ENCODE measurements at regions not wholly inside any gene's neighbourhood (a gene's known extent, or its start where the extent isn't known, plus 50 kb on each side); places are given as distances from the start of the nearest gene placed in this dataset.

GRCh38 chr2:139369423-139370409 lies 589.5 kb upstream of the NXPH2 start:
- H3K36me3 Mint-ChIP-seq: no peaks in the 10 kb centered on the region
- H3K27me3 Mint-ChIP-seq: no peaks in the 10 kb centered on the region
- no peak overlapping the region for H3K27ac Mint-ChIP-seq
- no peak overlapping the region for H3K4me3 Mint-ChIP-seq
- peaks cover 2 to 18% (median 9%) of the 10 kb centered on the region in 9 donors for H3K9me3 Mint-ChIP-seq
- ATAC-seq: no peak
- no peak for DNase-seq
- POLR2A ChIA-PET: no interaction called here
- no peaks in the 10 kb centered on the region for H3K4me1 Mint-ChIP-seq

GRCh38 chr2:139367416-139367815 lies 587.2 kb upstream of the NXPH2 start:
- Mint-ChIP-seq H3K27me3 (no peaks in the 10 kb centered on the region), H3K4me1 (no peaks in the 10 kb centered on the region), H3K27ac (no peak overlapping the region), H3K36me3 (no peaks in the 10 kb centered on the region), H3K9me3 (peaks cover 2 to 32% (median 9%) of the 10 kb centered on the region in 9 donors), H3K4me3 (no peak overlapping the region)
- ATAC-seq (no peak), DNase-seq (no peak)
- POLR2A ChIA-PET: no interaction called here

GRCh38 chr2:139366681-139367080 lies 586.5 kb upstream of the NXPH2 start:
- H3K4me1 Mint-ChIP-seq: no peaks in the 10 kb centered on the region
- no peaks in the 10 kb centered on the region for H3K27me3 Mint-ChIP-seq
- no peak for DNase-seq
- H3K4me3 Mint-ChIP-seq: no peak overlapping the region
- ATAC-seq: no peak
- no peak overlapping the region for H3K27ac Mint-ChIP-seq
- POLR2A ChIA-PET: no interaction called here
- H3K9me3 Mint-ChIP-seq: peaks cover 2 to 34% (median 9%) of the 10 kb centered on the region in 9 donors
- H3K36me3 Mint-ChIP-seq: no peaks in the 10 kb centered on the region

- POLR2A ChIA-PET: no interaction called here
- Mint-ChIP-seq H3K36me3 (no peaks in the 10 kb centered on the region), H3K4me1 (no peaks in the 10 kb centered on the region)
These were observed 585.0 kb upstream of the NXPH2 start for GRCh38 chr2:139365189-139365588.

DNA sequence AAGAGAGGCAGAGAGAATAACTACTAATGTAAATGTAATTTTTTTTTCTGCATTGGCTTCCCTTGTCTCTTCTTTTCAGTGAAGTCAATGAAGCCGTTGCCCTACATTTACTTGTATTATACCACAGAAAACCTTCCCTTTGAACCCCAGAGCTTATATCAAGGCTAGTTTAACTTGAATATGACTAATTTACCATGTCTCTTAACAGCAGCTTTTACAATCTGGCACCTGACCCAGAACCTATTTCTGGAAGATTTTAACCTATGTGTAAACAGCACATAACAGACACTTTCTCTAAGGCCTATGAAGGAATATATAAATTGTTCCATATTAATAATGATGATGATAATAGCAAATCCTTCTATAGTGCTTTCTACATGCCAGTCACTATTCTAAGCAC lies 580.5 kb upstream of the NXPH2 start:
- ATAC-seq: no peak
- POLR2A ChIA-PET: no interaction called here
- Mint-ChIP-seq H3K36me3 (peaks cover 0 to 4% (median 0%) of the 10 kb centered on the region in 3 donors), H3K4me3 (no peak overlapping the region), H3K27ac (no peak overlapping the region), H3K9me3 (peaks cover 0 to 21% (median 6%) of the 10 kb centered on the region in 9 donors), H3K27me3 (no peaks in the 10 kb centered on the region), H3K4me1 (no peaks in the 10 kb centered on the region)
- DNase-seq: no peak

More at GRCh38 chr2:139365189-139365588, 585.0 kb upstream of the NXPH2 start:
- Mint-ChIP-seq H3K27ac (no peak overlapping the region), H3K4me3 (no peak overlapping the region), H3K9me3 (peaks cover 2 to 29% (median 6%) of the 10 kb centered on the region in 9 donors), H3K27me3 (no peaks in the 10 kb centered on the region)
- DNase-seq (no peak), ATAC-seq (no peak)

DNA sequence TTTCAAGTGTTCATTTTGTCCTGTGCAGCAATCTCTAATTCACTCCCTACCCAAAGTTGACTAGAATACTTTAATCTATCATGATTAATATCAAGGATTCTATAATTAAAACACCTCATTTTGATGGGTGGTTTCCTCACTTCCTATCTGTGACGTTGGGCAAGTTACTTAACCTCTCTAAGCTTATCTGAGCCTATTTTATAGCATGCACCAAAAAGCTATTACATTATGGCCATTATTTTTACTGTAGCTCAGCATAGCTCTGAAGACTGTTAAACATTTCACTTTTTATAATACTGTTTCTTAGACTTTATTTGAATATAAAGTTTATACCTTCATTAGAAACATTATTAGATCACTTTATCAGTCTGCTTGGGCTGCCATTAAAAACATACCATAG lies 579.6 kb upstream of the NXPH2 start:
- H3K27me3 Mint-ChIP-seq: no peaks in the 10 kb centered on the region
- peaks cover 0 to 22% (median 6%) of the 10 kb centered on the region in 9 donors for H3K9me3 Mint-ChIP-seq
- no peak overlapping the region for H3K4me3 Mint-ChIP-seq
- DNase-seq (no peak), ATAC-seq (no peak)
- peaks cover 0 to 4% (median 0%) of the 10 kb centered on the region in 3 donors for H3K36me3 Mint-ChIP-seq
- no peaks in the 10 kb centered on the region for H3K4me1 Mint-ChIP-seq
- H3K27ac Mint-ChIP-seq: no peak overlapping the region
- POLR2A ChIA-PET: no interaction called here

DNA sequence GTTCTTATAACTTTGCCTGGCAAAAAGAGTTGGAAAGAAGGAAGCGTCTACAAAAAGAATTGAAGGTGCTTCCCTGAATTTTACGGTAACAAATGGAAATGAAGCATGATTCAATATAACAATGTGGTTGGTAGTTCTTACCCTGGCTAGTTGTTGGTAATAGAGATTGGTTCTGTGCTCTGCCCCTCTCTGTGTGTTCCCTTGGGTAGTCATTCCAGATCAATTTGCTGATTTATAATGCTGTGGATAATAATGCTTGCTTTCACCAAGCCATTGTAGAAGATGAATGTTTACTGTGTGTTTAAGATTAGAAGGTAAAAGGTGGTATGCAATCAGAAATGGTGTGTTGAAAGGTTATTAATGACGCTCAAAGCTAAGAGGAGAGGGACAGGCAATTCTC lies 577.8 kb upstream of the NXPH2 start:
- H3K9me3 Mint-ChIP-seq: peaks cover 0 to 25% (median 11%) of the 10 kb centered on the region in 9 donors
- no peak for DNase-seq
- POLR2A ChIA-PET: no interaction called here
- H3K36me3 Mint-ChIP-seq: peaks cover 0 to 8% (median 0%) of the 10 kb centered on the region in 3 donors
- no peak for ATAC-seq
- no peak overlapping the region for H3K4me3 Mint-ChIP-seq
- H3K27ac Mint-ChIP-seq: no peak overlapping the region
- no peaks in the 10 kb centered on the region for H3K4me1 Mint-ChIP-seq
- H3K27me3 Mint-ChIP-seq: no peaks in the 10 kb centered on the region

GRCh38 chr2:139354518-139354917 lies 574.3 kb upstream of the NXPH2 start:
- H3K27ac Mint-ChIP-seq: no peak overlapping the region
- POLR2A ChIA-PET: no interaction called here
- ATAC-seq: no peak
- H3K4me3 Mint-ChIP-seq: no peak overlapping the region
- H3K36me3 Mint-ChIP-seq: peaks cover 0 to 11% (median 0%) of the 10 kb centered on the region in 3 donors
- no peaks in the 10 kb centered on the region for H3K27me3 Mint-ChIP-seq
- no peaks in the 10 kb centered on the region for H3K4me1 Mint-ChIP-seq
- DNase-seq: no peak
- peaks cover 0 to 36% (median 15%) of the 10 kb centered on the region in 9 donors for H3K9me3 Mint-ChIP-seq

DNA sequence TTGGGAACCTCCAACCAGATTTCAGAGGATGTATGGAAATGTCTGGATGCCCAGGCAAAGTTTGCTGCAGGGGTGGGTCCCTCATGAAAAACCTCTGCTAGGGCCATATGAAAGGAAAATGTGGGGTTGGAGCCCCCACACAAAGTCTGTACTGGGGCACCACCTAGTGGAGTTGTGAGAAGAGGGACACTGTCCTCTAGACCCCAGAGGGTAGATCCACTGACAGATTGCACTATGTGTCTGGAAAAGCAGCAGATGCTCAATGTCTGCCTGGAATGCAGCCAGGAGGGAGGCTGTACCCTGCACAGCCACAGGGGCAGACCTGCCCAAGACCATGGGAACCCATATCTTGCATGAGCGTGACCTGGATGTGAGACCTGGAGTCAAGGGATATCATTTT lies 573.7 kb upstream of the NXPH2 start:
- no peak overlapping the region for H3K27ac Mint-ChIP-seq
- ATAC-seq (no peak), DNase-seq (no peak)
- POLR2A ChIA-PET: no interaction called here
- peaks cover 0 to 3% (median 0%) of the 10 kb centered on the region in 5 donors for H3K27me3 Mint-ChIP-seq
- H3K9me3 Mint-ChIP-seq: peaks cover 0 to 42% (median 22%) of the 10 kb centered on the region in 9 donors
- no peak overlapping the region for H3K4me3 Mint-ChIP-seq
- peaks cover 0 to 11% (median 0%) of the 10 kb centered on the region in 3 donors for H3K36me3 Mint-ChIP-seq
- no peaks in the 10 kb centered on the region for H3K4me1 Mint-ChIP-seq

GRCh38 chr2:139317259-139317658 lies 537.1 kb upstream of the NXPH2 start:
- Mint-ChIP-seq H3K36me3 (peaks cover 0 to 3% (median 0%) of the 10 kb centered on the region in 3 donors), H3K9me3 (peaks cover 0 to 10% (median 6%) of the 10 kb centered on the region in 9 donors)

DNA sequence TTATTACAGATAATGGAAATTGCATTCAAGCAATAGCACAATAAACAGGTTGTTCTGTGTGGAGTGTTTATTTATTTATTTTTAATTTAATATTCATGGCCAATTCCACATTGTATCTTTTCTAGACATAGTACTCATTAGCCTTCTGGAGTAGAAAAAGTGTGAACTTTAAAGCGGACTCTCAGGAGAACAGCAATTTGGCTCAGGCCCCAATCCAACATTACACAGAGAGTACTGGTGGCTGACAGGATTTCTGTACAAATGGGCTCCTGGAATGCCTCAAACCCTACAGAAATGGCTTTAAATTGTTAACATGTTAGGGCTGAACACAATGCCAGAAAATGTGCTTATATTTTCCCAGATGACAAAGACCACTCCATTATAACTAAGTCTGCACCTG lies 533.9 kb upstream of the NXPH2 start:
- no peak for DNase-seq
- Mint-ChIP-seq H3K9me3 (peaks cover 0 to 21% (median 6%) of the 10 kb centered on the region in 9 donors), H3K4me1 (no peaks in the 10 kb centered on the region), H3K27ac (no peak overlapping the region), H3K27me3 (no peaks in the 10 kb centered on the region), H3K36me3 (peaks cover 0 to 10% (median 0%) of the 10 kb centered on the region in 3 donors), H3K4me3 (no peak overlapping the region)
- no peak for ATAC-seq
- POLR2A ChIA-PET: no interaction called here

More at GRCh38 chr2:139317259-139317658, 537.1 kb upstream of the NXPH2 start:
- Mint-ChIP-seq H3K27ac (no peak overlapping the region), H3K4me3 (no peak overlapping the region), H3K27me3 (no peaks in the 10 kb centered on the region), H3K4me1 (no peaks in the 10 kb centered on the region)
- POLR2A ChIA-PET: no interaction called here
- no peak for ATAC-seq
- DNase-seq: no peak

- H3K27ac Mint-ChIP-seq: no peak overlapping the region
- DNase-seq: no peak
- no peak for ATAC-seq
- H3K4me3 Mint-ChIP-seq: no peak overlapping the region
- POLR2A ChIA-PET: no interaction called here
- H3K9me3 Mint-ChIP-seq: peaks cover 0 to 13% (median 7%) of the 10 kb centered on the region in 9 donors
- no peaks in the 10 kb centered on the region for H3K4me1 Mint-ChIP-seq
- no peaks in the 10 kb centered on the region for H3K27me3 Mint-ChIP-seq
- H3K36me3 Mint-ChIP-seq: no peaks in the 10 kb centered on the region
These were observed 516.6 kb upstream of the NXPH2 start for GRCh38 chr2:139296672-139297209.

- POLR2A ChIA-PET: no interaction called here
- H3K9me3 Mint-ChIP-seq: peaks cover 0 to 20% (median 4%) of the 10 kb centered on the region in 9 donors
- H3K36me3 Mint-ChIP-seq: no peaks in the 10 kb centered on the region
- no peak overlapping the region for H3K4me3 Mint-ChIP-seq
- ATAC-seq (no peak), DNase-seq (no peak)
- no peaks in the 10 kb centered on the region for H3K4me1 Mint-ChIP-seq
- H3K27ac Mint-ChIP-seq: no peak overlapping the region
- no peaks in the 10 kb centered on the region for H3K27me3 Mint-ChIP-seq
These were observed 513.9 kb upstream of the NXPH2 start for GRCh38 chr2:139293992-139294548.
